Activated CD4-positive, alpha-beta T cell treated with anti-CD3 and anti-CD28 coated beads, Interleukin-2, amount 10 ng/mL, durations not matched to agents 24 days and 14 days (primary cell): ENCODE measurements at regions not wholly inside any gene's neighbourhood (a gene's known extent, or its start where the extent isn't known, plus 50 kb on each side); places are given as distances from the start of the nearest gene placed in this dataset.

Source experiments
- DNase-seq: peaks from one replicate; pipeline ENCODE4 v3.0.0; 2022
- H3K27ac Mint-ChIP-seq: one replicate; pipeline ENCODE4 v1.8.0; 2022; ENCODE audit warnings: mild to moderate bottlenecking, mixed read lengths
- H3K27me3 Mint-ChIP-seq: one replicate; pipeline ENCODE4 v1.8.0; 2022; ENCODE audit warnings: mixed read lengths
- H3K36me3 Mint-ChIP-seq: one replicate; pipeline ENCODE4 v1.8.0; 2022; ENCODE audit warnings: low read depth, mild to moderate bottlenecking, mixed read lengths
- H3K4me1 Mint-ChIP-seq: one replicate; pipeline ENCODE4 v1.8.0; 2021; ENCODE audit warnings: mixed read lengths
- H3K4me3 Mint-ChIP-seq: one replicate; pipeline ENCODE4 v1.8.0; 2022; ENCODE audit warnings: mild to moderate bottlenecking, moderate library complexity, mixed read lengths
- H3K9me3 Mint-ChIP-seq: one replicate; pipeline ENCODE4 v1.8.0; 2021; ENCODE audit warnings: mixed read lengths
- intact Hi-C: fragments of 100-400 bp; cut with micrococcal nuclease; formaldehyde crosslinking; loops from one replicate; pipeline ENCODE4 v1.15.1; 2023

DNA sequence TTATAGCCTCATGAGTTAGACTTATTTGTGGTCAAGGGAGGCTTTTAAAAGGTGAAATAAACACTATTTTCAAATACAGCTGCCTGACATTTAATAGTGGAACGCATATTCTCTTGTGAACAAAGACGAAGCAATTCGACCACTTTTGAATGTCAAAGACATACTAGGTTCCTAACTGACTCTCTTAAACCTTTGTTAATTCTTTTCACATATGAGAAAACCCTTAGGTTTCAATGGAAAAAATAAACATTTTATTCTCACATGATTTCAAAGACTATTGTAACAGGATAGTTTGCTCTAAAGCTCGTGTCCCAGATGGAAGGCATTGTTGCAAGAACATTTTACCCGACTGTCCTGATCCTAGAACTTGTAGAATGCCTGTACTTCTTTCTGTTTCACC is 74.8 kb upstream of the BOC start:
- H3K4me3 Mint-ChIP-seq = no peak overlapping the region
- peaks cover 5% of the 10 kb centered on the region for H3K4me1 Mint-ChIP-seq
- H3K27me3 Mint-ChIP-seq = peaks cover 2% of the 10 kb centered on the region
- no peak for DNase-seq
- intact Hi-C loops = loop anchor here (1.0 to 5.0 kb wide), 2 partner anchors 152 to 441 kb away; no protein-coding TSS in a partner anchor
- no peaks in the 10 kb centered on the region for H3K9me3 Mint-ChIP-seq
- no peaks in the 10 kb centered on the region for H3K36me3 Mint-ChIP-seq
- H3K27ac Mint-ChIP-seq = no peak overlapping the region

DNA sequence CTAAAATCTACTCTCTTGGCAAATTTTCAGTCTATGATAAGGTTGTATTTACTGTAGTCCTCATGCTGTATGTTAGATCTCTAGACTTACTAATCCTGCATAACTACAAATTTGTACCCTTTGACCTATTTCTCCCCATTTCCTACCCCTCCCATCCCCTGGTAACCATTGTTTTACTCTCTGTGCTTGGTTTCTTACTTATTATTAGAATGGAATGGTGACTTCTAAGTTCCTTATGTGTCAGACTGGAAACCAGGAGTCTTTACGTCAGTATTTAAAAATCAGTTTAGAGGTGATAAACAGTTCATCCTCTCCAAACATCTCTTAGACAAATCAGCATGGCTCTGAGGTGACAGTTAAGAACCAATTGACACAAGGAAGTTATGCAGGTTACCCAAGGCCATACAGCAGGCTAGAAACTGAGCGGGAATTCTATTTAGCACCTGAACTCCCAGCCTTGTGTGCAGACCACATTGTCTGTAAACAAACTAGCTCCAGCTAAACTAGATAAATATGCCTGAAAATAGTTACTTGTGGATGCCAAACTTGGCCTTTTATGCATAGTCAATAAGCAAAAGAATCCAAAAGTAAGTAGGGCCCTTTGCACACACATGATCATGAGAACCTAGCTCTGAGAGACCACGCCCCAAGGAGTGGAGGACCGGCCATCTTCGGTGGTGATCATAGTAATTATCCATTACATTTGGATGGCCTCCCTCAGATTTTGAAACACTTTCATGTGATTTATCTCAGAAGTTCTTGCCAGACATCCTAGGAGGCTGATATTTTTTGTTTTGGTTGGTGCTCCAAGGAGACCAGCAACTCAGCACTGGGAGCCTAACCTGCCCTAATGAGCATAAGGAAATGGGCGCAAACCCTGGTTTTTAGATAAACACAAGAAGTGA is 72.3 kb upstream of the BOC start:
- Mint-ChIP-seq H3K36me3 (no peaks in the 10 kb centered on the region), H3K27me3 (peaks cover 2% of the 10 kb centered on the region), H3K4me3 (no peak overlapping the region), H3K27ac (no peak overlapping the region), H3K4me1 (peaks cover 5% of the 10 kb centered on the region), H3K9me3 (no peaks in the 10 kb centered on the region)
- intact Hi-C loops = loop anchor here (5.0 kb wide), 1 partner anchor 438 kb away; no protein-coding TSS in a partner anchor
- DNase-seq = no peak

DNA sequence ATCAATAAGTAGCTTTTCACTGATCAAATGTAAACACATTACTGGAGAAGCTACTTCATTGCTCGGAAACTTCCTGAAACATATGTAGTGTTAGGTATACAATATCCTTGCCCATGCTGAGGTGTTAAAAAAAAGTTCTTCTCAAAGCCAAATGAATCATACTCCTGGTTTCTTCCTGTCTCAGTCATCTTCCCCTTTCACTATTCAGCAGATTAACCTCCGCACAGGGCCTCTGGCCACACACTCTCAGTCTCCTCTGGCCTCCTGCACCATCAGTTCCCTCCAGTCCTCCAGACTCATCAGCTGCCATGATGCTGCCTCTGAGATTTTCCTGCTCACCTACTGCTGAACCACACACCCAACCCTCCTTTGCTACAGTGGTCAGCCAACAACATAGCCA is 70.5 kb upstream of the BOC start:
- Mint-ChIP-seq H3K27ac (no peak overlapping the region), H3K4me3 (no peak overlapping the region), H3K36me3 (no peaks in the 10 kb centered on the region), H3K27me3 (peaks cover 2% of the 10 kb centered on the region), H3K9me3 (no peaks in the 10 kb centered on the region), H3K4me1 (peaks cover 5% of the 10 kb centered on the region)
- intact Hi-C loops = no loop called here
- no peak for DNase-seq

DNA sequence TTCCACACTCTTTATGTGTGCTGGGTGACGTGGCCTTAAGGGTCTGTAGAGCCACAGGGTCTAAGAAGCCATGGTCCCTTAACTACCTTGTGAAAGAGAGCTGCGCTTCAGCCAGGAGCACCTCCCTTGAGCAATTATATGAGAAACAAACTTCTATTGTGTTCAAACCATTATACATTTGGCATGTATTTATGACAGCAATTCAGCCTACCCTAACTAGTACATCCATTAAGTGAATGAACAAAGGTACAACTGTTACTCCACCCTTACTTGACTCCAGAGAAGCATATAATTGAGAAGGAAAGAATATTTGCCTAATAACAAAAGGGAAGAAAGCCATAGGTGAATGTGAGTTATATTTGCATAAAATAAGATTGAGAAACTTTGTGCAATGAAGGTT is 69.8 kb upstream of the BOC start:
- Mint-ChIP-seq H3K4me3 (no peak overlapping the region), H3K9me3 (no peaks in the 10 kb centered on the region), H3K4me1 (peaks cover 5% of the 10 kb centered on the region), H3K27ac (no peak overlapping the region), H3K36me3 (no peaks in the 10 kb centered on the region), H3K27me3 (peaks cover 1% of the 10 kb centered on the region)
- DNase-seq = no peak
- intact Hi-C loops = no loop called here

- peaks cover 5% of the 10 kb centered on the region for H3K4me1 Mint-ChIP-seq
- intact Hi-C loops = no loop called here
- H3K27ac Mint-ChIP-seq = no peak overlapping the region
Observed at GRCh38 chr3:113142476-113142875, 68.9 kb upstream of the BOC start.

DNA sequence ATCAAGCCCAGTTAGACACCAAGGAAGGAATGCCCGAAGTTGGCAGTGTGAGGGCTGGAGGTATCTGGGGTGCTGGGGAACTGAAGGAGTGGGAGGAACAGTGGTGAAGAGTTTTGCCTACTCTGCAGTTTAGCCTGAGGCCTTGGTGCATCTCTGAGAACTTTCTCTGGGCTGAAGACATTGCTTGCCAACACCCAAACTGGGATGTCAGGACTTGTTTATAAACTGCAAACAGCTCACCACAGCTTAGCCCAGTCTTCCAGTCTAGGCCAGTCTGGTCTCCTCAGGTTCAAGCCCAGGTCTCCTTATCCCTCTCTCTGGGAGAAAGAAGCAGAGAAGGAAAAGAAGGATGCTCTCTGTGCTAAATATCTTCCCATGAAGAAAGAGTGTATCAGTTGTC is 68.0 kb upstream of the BOC start:
- no peak overlapping the region for H3K4me3 Mint-ChIP-seq
- intact Hi-C loops = no loop called here
- H3K27me3 Mint-ChIP-seq = peaks cover 6% of the 10 kb centered on the region
- no peak overlapping the region for H3K27ac Mint-ChIP-seq
- H3K9me3 Mint-ChIP-seq = no peaks in the 10 kb centered on the region
- peaks cover 5% of the 10 kb centered on the region for H3K4me1 Mint-ChIP-seq
- H3K36me3 Mint-ChIP-seq = no peaks in the 10 kb centered on the region
- DNase-seq = no peak

More at GRCh38 chr3:113142476-113142875, 68.9 kb upstream of the BOC start:
- Mint-ChIP-seq H3K36me3 (no peaks in the 10 kb centered on the region), H3K4me3 (no peak overlapping the region), H3K27me3 (peaks cover 4% of the 10 kb centered on the region), H3K9me3 (no peaks in the 10 kb centered on the region)
- no peak for DNase-seq

DNA sequence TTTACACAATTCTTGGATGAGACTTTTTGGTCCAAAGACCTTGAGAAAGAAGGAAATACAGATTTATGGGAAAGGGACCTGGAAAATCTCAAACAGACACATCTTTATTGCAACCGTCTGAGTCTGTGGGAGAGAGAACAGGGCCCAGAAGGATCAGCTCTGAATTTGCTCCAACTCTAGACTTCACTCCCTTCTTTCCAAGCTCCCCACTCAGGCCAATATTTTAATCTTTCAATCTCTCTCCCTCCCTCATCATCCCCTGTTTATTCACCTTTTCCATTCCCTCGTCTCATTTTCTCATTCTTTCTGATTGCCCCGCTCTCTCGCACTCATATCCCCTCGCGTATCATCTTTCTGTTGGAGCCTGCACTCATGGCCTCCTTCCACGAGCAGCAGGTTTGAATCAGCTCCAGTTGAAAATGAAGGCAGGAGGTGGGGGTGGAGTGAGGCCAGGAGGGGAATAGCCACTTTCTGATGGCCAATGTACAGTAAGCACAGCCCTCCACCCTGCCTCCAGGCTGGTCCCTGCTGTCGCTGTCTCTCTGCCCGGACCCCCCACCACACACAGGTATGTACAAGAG is 63.6 kb upstream of the BOC start:
- no peaks in the 10 kb centered on the region for H3K9me3 Mint-ChIP-seq
- intact Hi-C loops = no loop called here
- H3K4me1 Mint-ChIP-seq = no peaks in the 10 kb centered on the region

DNA sequence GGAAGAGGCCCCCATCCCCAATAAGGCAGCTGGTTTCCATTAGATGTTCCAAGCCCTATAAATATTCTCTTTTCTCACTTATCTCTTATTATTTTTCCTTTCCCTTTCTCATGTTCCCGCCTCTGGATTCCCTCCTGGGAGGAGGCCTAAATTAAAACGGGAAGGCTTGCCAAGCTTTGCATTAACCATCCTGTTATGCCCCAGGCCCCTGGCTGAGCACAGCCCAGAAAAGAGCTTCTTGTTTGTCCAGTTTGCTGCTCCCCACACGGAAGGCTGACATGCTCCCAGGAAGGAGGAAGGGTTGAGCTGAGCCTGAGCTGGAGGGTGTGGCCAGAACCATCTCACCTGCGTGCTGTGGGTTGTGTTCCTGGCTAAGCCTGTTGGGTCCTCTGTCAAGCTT is 63.1 kb upstream of the BOC start:
- Mint-ChIP-seq H3K36me3 (no peaks in the 10 kb centered on the region), H3K27me3 (peaks cover 6% of the 10 kb centered on the region), H3K27ac (no peak overlapping the region), H3K4me3 (no peak overlapping the region), H3K9me3 (no peaks in the 10 kb centered on the region), H3K4me1 (no peaks in the 10 kb centered on the region)
- intact Hi-C loops = no loop called here
- no peak for DNase-seq

More for the DNA sequence above, 63.6 kb upstream of the BOC start:
- no peak for DNase-seq
- H3K4me3 Mint-ChIP-seq = no peak overlapping the region
- H3K36me3 Mint-ChIP-seq = no peaks in the 10 kb centered on the region
- no peak overlapping the region for H3K27ac Mint-ChIP-seq
- H3K27me3 Mint-ChIP-seq = peaks cover 6% of the 10 kb centered on the region

DNA sequence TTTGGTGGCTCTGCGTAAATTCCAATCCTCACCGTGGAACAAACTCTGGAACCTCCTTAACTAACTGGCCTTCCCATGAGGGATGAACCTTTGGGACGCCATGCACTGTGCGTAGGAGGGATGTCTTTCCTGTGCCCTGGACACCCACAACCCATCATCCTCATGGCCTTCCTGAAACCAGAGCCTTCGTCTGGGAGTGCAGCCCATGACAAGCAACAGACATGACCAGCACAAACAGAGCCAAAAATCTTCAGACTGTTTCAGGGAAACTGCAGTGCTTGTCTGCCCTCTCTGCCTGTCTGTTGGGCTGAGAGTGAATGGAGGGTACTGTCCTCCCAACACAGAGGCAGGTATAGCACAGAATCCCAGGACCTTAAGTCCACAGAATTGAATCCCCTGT is 61.1 kb upstream of the BOC start:
- Mint-ChIP-seq H3K27ac (no peak overlapping the region), H3K9me3 (no peaks in the 10 kb centered on the region), H3K36me3 (no peaks in the 10 kb centered on the region), H3K4me1 (no peaks in the 10 kb centered on the region), H3K27me3 (peaks cover 6% of the 10 kb centered on the region), H3K4me3 (no peak overlapping the region)
- intact Hi-C loops = no loop called here
- no peak for DNase-seq

- Mint-ChIP-seq H3K4me1 (no peaks in the 10 kb centered on the region), H3K27me3 (peaks cover 5% of the 10 kb centered on the region), H3K27ac (no peak overlapping the region), H3K36me3 (no peaks in the 10 kb centered on the region), H3K9me3 (no peaks in the 10 kb centered on the region), H3K4me3 (no peak overlapping the region)
- intact Hi-C loops = no loop called here
- no peak for DNase-seq
Observed at GRCh38 chr3:113151461-113152031, 59.8 kb upstream of the BOC start.

DNA sequence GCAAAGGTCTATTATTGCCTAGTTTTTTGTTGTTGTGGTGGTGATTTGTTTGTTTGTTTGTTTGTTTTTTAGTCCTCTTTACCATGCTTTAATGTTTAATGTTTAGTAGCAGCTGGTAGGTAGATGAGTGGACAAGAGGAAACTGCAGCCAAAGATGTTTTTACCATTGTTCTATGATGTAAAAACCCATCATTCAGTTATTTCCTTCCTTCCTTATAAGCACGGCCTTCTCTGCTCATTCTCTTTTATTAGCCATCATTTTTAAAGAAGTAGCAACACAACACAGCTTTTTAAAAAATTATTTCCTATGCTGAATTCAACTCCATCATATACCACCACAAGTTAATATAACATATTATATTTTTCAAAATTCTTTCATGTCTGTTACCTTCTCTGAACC is 58.5 kb upstream of the BOC start:
- Mint-ChIP-seq H3K27ac (no peak overlapping the region), H3K4me1 (no peaks in the 10 kb centered on the region), H3K4me3 (no peak overlapping the region), H3K27me3 (peaks cover 2% of the 10 kb centered on the region), H3K36me3 (no peaks in the 10 kb centered on the region), H3K9me3 (no peaks in the 10 kb centered on the region)
- no peak for DNase-seq
- intact Hi-C loops = no loop called here

DNA sequence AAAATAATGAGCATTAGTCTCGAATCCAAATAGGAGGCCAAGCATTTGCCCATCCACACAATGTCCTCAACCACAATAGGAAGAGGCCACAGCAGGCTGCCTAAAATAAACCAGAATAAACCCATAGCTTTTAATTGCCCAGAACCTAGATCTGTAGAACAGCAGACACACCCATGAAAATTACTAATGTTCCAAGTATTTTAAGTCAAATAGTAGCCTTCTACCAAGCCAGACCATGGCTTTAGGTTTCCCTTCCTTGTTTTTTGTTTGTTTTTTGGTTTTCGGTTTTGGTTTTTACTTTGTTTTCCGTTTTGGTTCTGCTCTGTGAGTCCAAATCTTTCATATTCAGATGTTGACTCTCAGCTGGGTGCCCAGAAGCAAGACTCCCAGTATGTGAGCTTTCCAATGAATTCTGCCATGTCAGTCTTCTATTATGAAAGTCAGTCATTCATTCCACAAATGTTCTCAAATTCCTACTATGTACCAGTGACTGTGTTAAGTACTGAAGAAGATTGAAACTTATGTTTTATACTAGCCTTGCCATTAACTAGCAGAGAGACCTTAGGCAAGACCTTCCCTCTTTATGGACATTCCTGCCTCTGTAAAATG is 57.8 kb upstream of the BOC start:
- DNase-seq = no peak
- H3K27ac Mint-ChIP-seq = no peak overlapping the region
- intact Hi-C loops = no loop called here
- no peak overlapping the region for H3K4me3 Mint-ChIP-seq
- H3K4me1 Mint-ChIP-seq = no peaks in the 10 kb centered on the region
- H3K27me3 Mint-ChIP-seq = no peaks in the 10 kb centered on the region
- H3K9me3 Mint-ChIP-seq = no peaks in the 10 kb centered on the region
- no peaks in the 10 kb centered on the region for H3K36me3 Mint-ChIP-seq

DNA sequence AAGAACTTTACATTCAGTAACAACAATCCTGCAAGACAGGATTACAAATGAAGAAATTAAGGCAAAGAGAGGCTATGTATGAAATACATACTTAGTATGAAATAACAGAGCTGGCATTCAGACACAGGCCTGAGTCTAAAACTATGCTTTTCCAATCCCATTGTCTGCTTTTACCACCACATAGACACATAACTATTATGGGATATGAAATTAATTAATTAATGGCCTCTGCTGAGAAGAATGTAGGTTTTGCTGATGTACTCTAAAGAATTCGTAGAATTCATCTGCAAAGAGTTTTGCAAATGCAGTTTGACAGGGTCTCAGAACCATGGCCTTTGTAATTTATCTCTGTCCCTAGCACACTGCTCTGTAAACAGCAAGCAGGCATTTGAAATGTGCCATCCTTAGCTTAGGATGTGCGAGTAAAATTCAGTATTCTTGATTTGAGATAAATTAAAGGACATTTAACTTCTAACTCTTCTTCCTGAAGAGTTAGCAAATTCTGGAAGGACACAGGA is 54.5 kb upstream of the BOC start:
- H3K27me3 Mint-ChIP-seq = no peaks in the 10 kb centered on the region
- DNase-seq = no peak
- no peak overlapping the region for H3K4me3 Mint-ChIP-seq
- H3K4me1 Mint-ChIP-seq = no peaks in the 10 kb centered on the region
- intact Hi-C loops = no loop called here
- no peaks in the 10 kb centered on the region for H3K36me3 Mint-ChIP-seq
- H3K9me3 Mint-ChIP-seq = no peaks in the 10 kb centered on the region
- H3K27ac Mint-ChIP-seq = no peak overlapping the region
